ENCODE measurements at regions not wholly inside any gene's neighbourhood (a gene's known extent, or its start where the extent isn't known, plus 50 kb on each side); places are given as distances from the start of the nearest gene placed in this dataset.

DNA sequence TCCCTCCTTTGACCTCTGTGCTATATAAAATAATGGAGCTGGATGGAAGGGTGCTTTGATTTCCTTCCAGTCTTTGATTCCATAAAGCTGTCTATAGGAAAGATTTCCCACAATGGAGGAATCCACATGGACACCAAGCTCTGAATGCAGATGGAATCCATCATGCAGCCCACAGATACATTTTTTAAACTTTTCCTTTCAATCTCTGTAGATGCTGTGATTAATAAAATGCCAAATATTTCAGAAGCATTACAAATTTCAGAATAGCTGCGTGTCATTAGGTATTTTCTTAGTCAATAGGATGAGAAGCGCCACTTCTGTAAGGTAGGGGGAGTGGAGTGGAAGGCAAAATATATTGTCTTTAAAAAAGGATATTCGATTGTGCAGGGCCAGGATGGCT lies 489.0 kb downstream of the NTRK3 start:
- intact Hi-C loops (cut with micrococcal nuclease) = no loop called here
- Histone ChIP-seq H3K4me2 (ENCODE audit: low read length) (no peak overlapping the region), H3K9me3 (ENCODE audit: control insufficient read depth in 1 of 2, insufficient read depth in 1 of 2, low read depth in 1 of 2, low read length in 2 of 2) (peaks cover 5 to 8% of the 10 kb centered on the region in 2 experiments; a peak in 2 of 4 replicates), H3K4me3 (replicated peaks in 1 of 2; ENCODE audit: low read depth in 1 of 2, low read length in 2 of 2) (no peak overlapping the region), H3K27ac (ENCODE audit: low read depth, low read length) (no peak overlapping the region), H3K9me2 (ENCODE audit: insufficient read depth) (no peaks in the 10 kb centered on the region), H3K79me2 (ENCODE audit: insufficient read depth, low read length) (no peaks in the 10 kb centered on the region), H3K4me1 (ENCODE audit: control insufficient read depth in 1 of 2, insufficient read depth in 2 of 2, low read length in 2 of 2) (no peaks in the 10 kb centered on the region), H3K36me3 (ENCODE audit: control insufficient read depth in 1 of 2, insufficient read depth in 2 of 2, low read length in 2 of 2) (no peaks in the 10 kb centered on the region), H4K20me1 (ENCODE audit: insufficient read depth) (no peaks in the 10 kb centered on the region), H3K27me3 (ENCODE audit: insufficient read depth, low read length) (no peaks in the 10 kb centered on the region), H2AFZ (ENCODE audit: low read depth, low read length, poor library complexity, severe bottlenecking) (no peak overlapping the region), H3K9ac (ENCODE audit: low read length) (no peak overlapping the region)
- no peak for ATAC-seq
- ChIA-PET CTCF (no interaction called here), POLR2A (no interaction called here), RAD21 (ENCODE audit: low non-redundant PET in 1 of 2, low total read pairs in 2 of 2, uncharacterized antibody in 2 of 2, unreplicated experiment in 2 of 2) (no interaction called here)
- TF ChIP-seq SRF (IDR thresholded peaks at IDR 0.05; ENCODE audit: low read depth) (no peak), POLR2A (IDR thresholded peaks at IDR 0.05; ENCODE audit: borderline replicate concordance, extremely low read depth, insufficient read depth, insufficient read length) (no peak), RAD21 (IDR thresholded peaks at IDR 0.05; ENCODE audit: low read depth) (no peak), MAX (IDR thresholded peaks at IDR 0.05) (no peak), SIN3A (IDR thresholded peaks at IDR 0.05; ENCODE audit: low read depth) (no peak), JUND (IDR thresholded peaks at IDR 0.05) (no peak), ELF1 (IDR thresholded peaks at IDR 0.05; ENCODE audit: borderline replicate concordance, low read depth) (no peak), CEBPB (IDR thresholded peaks at IDR 0.05; ENCODE audit: low read depth) (no peak)
- TF ChIP-seq, protein P1, sequence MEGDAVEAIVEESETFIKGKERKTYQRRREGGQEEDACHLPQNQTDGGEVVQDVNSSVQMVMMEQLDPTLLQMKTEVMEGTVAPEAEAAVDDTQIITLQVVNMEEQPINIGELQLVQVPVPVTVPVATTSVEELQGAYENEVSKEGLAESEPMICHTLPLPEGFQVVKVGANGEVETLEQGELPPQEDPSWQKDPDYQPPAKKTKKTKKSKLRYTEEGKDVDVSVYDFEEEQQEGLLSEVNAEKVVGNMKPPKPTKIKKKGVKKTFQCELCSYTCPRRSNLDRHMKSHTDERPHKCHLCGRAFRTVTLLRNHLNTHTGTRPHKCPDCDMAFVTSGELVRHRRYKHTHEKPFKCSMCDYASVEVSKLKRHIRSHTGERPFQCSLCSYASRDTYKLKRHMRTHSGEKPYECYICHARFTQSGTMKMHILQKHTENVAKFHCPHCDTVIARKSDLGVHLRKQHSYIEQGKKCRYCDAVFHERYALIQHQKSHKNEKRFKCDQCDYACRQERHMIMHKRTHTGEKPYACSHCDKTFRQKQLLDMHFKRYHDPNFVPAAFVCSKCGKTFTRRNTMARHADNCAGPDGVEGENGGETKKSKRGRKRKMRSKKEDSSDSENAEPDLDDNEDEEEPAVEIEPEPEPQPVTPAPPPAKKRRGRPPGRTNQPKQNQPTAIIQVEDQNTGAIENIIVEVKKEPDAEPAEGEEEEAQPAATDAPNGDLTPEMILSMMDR (IDR thresholded peaks at IDR 0.05 in 2 of 3, conservative IDR thresholded peaks at IDR 0.05 in 1 of 3; ENCODE audit: borderline replicate concordance in 1 of 3, insufficient read depth in 1 of 3, low read depth in 2 of 3, low read length in 2 of 3) = no peak
- no peak for DNase-seq (ENCODE audit: low read depth, low spot score)
- BruUV-seq (replicated peaks) = no TSS peak
